ENCODE measurements at regions not wholly inside any gene's neighbourhood (a gene's known extent, or its start where the extent isn't known, plus 50 kb on each side); places are given as distances from the start of the nearest gene placed in this dataset.
A peak's percentile ranks its signal among the peaks of the same experiment; 100 is the strongest.
"Not testable (repeated sequence)": the region's sequence is repeated elsewhere in the genome, so short reads cannot be mapped to it uniquely, and the experiment has no call there.

DNA sequence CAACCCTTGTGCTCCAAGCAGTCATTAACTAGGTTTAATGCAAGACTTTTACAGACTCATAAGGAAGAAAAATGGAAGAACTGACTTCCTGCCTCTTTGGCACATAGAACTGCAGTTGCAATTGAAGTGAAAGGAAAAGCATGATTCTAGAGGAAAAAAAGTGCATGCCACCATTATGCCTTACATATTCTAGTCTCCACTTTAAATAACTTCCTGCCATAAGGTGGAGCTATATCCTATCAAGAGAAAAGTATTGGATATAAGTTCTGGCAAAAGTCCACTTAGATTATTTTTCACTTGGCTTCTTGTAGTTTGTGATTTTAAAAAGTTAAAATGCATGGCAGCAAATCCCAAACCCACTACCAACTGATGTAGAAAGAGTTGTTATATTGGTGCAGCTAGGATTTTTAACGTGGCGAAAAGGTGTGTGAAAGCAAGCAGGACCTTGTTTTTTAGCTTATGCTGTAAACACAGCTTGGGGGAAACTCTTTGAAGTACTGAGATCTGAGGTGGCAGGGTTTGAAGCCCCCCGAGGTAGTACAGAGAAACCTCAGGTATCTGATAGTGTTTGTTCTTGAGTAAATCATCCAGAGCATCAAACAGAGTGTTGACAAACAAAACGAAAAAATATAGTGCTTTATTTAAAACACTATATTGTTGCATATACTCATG lies 117.9 kb downstream of the ANXA1 start:
- no peak overlapping the region for H3K4me3 ChIP-seq (ENCODE audit: low read length)
- peak; percentile 1 for DNase-seq (ENCODE audit: low read depth)
- peak; percentile 29 for TF ChIP-seq CTCF (conservative IDR thresholded peaks at IDR 0.05; ENCODE audit: low read length)

DNA sequence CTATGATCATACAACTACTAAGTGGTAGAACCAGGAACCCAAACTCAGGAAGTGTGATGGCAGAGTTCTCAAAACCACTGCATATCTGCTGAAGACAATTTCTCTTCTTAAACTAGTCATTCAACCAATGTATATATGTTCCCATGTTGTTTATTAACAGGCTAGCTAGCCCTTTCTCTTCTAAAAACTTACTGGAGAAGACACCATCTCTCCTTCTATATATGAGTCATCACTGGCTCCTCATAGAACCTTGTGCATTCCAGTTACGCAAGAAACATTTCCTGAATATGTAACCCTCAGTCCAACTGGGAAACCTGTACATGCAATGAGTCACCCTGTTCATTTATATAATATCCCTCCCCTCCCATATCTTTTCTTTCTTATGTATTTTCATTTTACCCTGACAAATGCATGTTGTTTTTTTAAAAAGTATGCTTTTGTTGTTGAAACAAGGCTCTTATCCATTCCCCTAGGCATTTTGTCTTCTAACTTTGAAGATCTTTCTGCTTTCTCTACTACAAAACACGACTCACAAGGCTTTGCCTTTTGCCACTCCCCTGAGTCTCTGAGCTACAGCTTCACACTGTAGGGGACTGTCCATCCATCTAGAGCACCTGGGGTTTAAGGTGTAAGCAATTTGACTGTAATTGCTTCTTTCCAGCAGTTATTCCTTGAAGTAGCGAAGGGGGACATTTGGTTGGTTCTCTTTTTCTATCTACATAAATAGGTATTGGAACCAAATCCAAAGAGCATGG lies 119.5 kb downstream of the ANXA1 start:
- DNase-seq (ENCODE audit: low read depth), result peak; percentile 78
- TF ChIP-seq CTCF (conservative IDR thresholded peaks at IDR 0.05; ENCODE audit: low read length), result no peak
- no peak overlapping the region for H3K4me3 ChIP-seq (ENCODE audit: low read length)

GRCh38 chr9:73280113-73280512 lies 128.4 kb downstream of the ANXA1 start:
- no peak for TF ChIP-seq CTCF (conservative IDR thresholded peaks at IDR 0.05; ENCODE audit: low read length)
- no peak for DNase-seq (ENCODE audit: low read depth)

DNA sequence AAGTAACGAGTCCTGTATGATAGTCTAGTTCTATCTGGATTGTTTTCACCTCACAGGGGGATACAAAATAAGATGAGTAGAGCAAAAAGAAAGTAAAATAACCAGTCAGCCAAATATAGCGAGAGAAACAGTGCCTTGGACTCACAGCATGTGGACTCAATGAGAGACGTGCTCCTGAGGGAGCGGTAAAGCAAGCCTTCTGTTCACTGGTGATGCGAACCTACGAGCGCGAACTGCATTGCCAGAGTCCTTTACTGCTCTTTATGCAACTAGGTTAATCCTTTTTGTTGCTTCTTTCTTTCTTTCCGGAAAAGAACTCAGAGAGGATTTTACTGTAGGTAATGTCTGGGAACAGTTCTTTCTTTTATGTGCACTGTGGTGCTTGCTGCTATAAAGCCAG lies 132.7 kb downstream of the ANXA1 start:
- no peak for TF ChIP-seq CTCF (conservative IDR thresholded peaks at IDR 0.05; ENCODE audit: low read length)
- no peak overlapping the region for H3K4me3 ChIP-seq (ENCODE audit: low read length)
- DNase-seq (ENCODE audit: low read depth), result no peak

More at GRCh38 chr9:73280113-73280512, 128.4 kb downstream of the ANXA1 start:
- H3K4me3 ChIP-seq (ENCODE audit: low read length), result no peak overlapping the region

- no peak for TF ChIP-seq CTCF (conservative IDR thresholded peaks at IDR 0.05; ENCODE audit: low read length)
- H3K4me3 ChIP-seq (ENCODE audit: low read length), result no peak overlapping the region
- no peak for DNase-seq (ENCODE audit: low read depth)
These were observed 142.7 kb downstream of the ANXA1 start for GRCh38 chr9:73294336-73294735.

- TF ChIP-seq CTCF (conservative IDR thresholded peaks at IDR 0.05; ENCODE audit: low read length), result no peak
- H3K4me3 ChIP-seq (ENCODE audit: low read length), result no peak overlapping the region
- no peak for DNase-seq (ENCODE audit: low read depth)
These were observed 174.3 kb downstream of the ANXA1 start for GRCh38 chr9:73325983-73326382.

- H3K4me3 ChIP-seq (ENCODE audit: low read length), result no peak overlapping the region
These were observed 175.5 kb downstream of the ANXA1 start for GRCh38 chr9:73327149-73327548.

DNA sequence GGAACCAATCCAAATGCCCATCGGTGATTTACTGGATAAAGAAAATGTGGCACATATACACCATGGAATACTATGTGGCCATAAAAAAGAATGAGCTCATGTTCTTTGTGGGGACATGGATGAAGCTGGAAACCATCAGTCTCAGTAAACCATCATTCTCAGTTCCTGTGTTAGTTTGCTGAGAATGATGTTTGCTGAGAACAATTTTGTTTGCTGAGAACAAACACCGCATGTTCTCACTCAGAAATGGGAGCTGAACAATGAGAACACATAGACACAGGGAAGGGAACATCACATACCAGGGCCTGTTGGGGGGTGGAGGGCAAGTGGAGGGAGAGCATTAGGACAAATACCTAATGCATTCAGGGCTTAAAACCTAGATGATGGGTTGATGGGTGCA lies 185.5 kb downstream of the ANXA1 start:
- DNase-seq (ENCODE audit: low read depth); H3K4me3 ChIP-seq (ENCODE audit: low read length): not testable (repeated sequence)

More at GRCh38 chr9:73327149-73327548, 175.5 kb downstream of the ANXA1 start:
- DNase-seq (ENCODE audit: low read depth), result no peak
- TF ChIP-seq CTCF (conservative IDR thresholded peaks at IDR 0.05; ENCODE audit: low read length), result no peak
